HG03354 (cell line): ENCODE measurements at regions not wholly inside any gene's neighbourhood (a gene's known extent, or its start where the extent isn't known, plus 50 kb on each side); places are given as distances from the start of the nearest gene placed in this dataset.
"Not testable (repeated sequence)": the region's sequence is repeated elsewhere in the genome, so short reads cannot be mapped to it uniquely, and the experiment has no call there.

Source experiments
- ATAC-seq: cut with Tn5 transposase; IDR thresholded peaks from one replicate; pipeline ENCODE4 v1.9.1; 2021; ENCODE audit warnings: mild to moderate bottlenecking; ENCODE audit not compliant: unreplicated experiment, poor library complexity, severe bottlenecking

GRCh38 chr2:8319219-8319618 lies 362.6 kb upstream of the ID2 start:
- no peak for ATAC-seq

GRCh38 chr2:8320311-8321066 lies 361.4 kb upstream of the ID2 start:
- ATAC-seq: no peak

- ATAC-seq: no peak
Observed at GRCh38 chr2:8322634-8323033, 359.2 kb upstream of the ID2 start.

GRCh38 chr2:8324164-8324856 lies 357.5 kb upstream of the ID2 start:
- no peak for ATAC-seq

- ATAC-seq: no peak
Observed at GRCh38 chr2:8324901-8325300, 357.0 kb upstream of the ID2 start.

GRCh38 chr2:8327371-8328100 lies 354.3 kb upstream of the ID2 start:
- ATAC-seq: no peak

GRCh38 chr2:8328217-8328616 lies 353.6 kb upstream of the ID2 start:
- no peak for ATAC-seq

- ATAC-seq: no peak
Observed at GRCh38 chr2:8329660-8330622, 351.9 kb upstream of the ID2 start.

- ATAC-seq: no peak
Observed at GRCh38 chr2:8331068-8331467, 350.8 kb upstream of the ID2 start.

GRCh38 chr2:8332646-8333045 lies 349.2 kb upstream of the ID2 start:
- no peak for ATAC-seq

GRCh38 chr2:8333177-8333831 lies 348.6 kb upstream of the ID2 start:
- ATAC-seq: no peak

GRCh38 chr2:8333832-8334187 lies 348.0 kb upstream of the ID2 start:
- not testable (repeated sequence) for ATAC-seq

- ATAC-seq: no peak
Observed at GRCh38 chr2:8334866-8335325, 347.0 kb upstream of the ID2 start.

GRCh38 chr2:8335801-8336200 lies 346.1 kb upstream of the ID2 start:
- ATAC-seq: no peak

- no peak for ATAC-seq
Observed at GRCh38 chr2:8337321-8337720, 344.5 kb upstream of the ID2 start.

GRCh38 chr2:8342407-8342806 lies 339.4 kb upstream of the ID2 start:
- no peak for ATAC-seq

- ATAC-seq: no peak
Observed at GRCh38 chr2:8343031-8343430, 338.8 kb upstream of the ID2 start.

- no peak for ATAC-seq
Observed at GRCh38 chr2:8344144-8345097, 337.4 kb upstream of the ID2 start.
